Glutamatergic neuron (in vitro differentiated cells): ENCODE measurements at regions not wholly inside any gene's neighbourhood (a gene's known extent, or its start where the extent isn't known, plus 50 kb on each side); places are given as distances from the start of the nearest gene placed in this dataset.

ENCODE experiments used
- DNase-seq: peaks from one replicate; pipeline ENCODE4 v3.0.0; 2022
- H3K27ac Mint-ChIP-seq: one replicate; pipeline ENCODE4 v1.8.0; 2020; ENCODE audit warnings: mild to moderate bottlenecking, mixed read lengths, inconsistent platforms; ENCODE audit not compliant: unreplicated experiment
- H3K27me3 Mint-ChIP-seq: one replicate; pipeline ENCODE4 v1.8.0; 2020; ENCODE audit warnings: mild to moderate bottlenecking, moderate library complexity, mixed read lengths, inconsistent platforms; ENCODE audit not compliant: unreplicated experiment
- H3K36me3 Mint-ChIP-seq: one replicate; pipeline ENCODE4 v1.8.0; 2020; ENCODE audit warnings: mild to moderate bottlenecking, mixed read lengths, inconsistent platforms; ENCODE audit not compliant: unreplicated experiment
- H3K4me1 Mint-ChIP-seq: one replicate; pipeline ENCODE4 v1.8.0; 2020; ENCODE audit warnings: mild to moderate bottlenecking, low read depth, mixed read lengths, inconsistent platforms; ENCODE audit not compliant: unreplicated experiment
- H3K4me3 Mint-ChIP-seq: one replicate; pipeline ENCODE4 v1.8.0; 2020; ENCODE audit warnings: mild to moderate bottlenecking, mixed read lengths, inconsistent platforms; ENCODE audit not compliant: unreplicated experiment
- H3K9me3 Mint-ChIP-seq: one replicate; pipeline ENCODE4 v1.8.0; 2020; ENCODE audit warnings: mild to moderate bottlenecking, moderate library complexity, mixed read lengths, inconsistent platforms; ENCODE audit not compliant: unreplicated experiment
- TF ChIP-seq, protein P1 (sequence below): fragments of 200-600 bp; sonication (generic); IDR thresholded peaks from one replicate; pipeline ENCODE4 v1.5.0; 2021; ENCODE audit not compliant: partially characterized antibody, unreplicated experiment

DNA sequence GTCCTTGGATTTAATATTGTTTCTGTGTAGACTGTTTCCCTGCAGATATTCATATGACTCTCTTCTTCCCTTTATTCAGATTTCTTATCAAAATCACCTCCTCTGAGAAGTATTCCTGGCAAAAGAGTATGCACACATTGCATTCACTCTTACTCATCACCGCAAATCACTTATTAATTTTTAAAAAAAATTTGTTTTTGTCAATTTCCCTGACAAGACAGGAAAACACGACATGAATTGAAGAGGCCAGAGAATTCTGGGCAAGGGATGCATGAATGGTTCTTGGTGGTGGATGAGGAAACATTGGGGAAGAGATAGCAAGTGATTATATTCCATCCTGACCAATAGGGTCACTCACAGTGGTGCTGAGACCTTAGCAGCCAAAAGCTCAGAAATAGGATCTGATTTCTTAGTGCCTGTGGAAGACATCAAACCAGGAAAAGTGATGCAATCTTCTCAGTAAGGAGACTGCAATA lies 522.5 kb upstream of the AGA start:
- H3K36me3 Mint-ChIP-seq = no peaks in the 10 kb centered on the region
- H3K4me3 Mint-ChIP-seq = no peak overlapping the region
- no peaks in the 10 kb centered on the region for H3K27me3 Mint-ChIP-seq
- peaks cover 2% of the 10 kb centered on the region for H3K4me1 Mint-ChIP-seq
- TF ChIP-seq, protein P1, sequence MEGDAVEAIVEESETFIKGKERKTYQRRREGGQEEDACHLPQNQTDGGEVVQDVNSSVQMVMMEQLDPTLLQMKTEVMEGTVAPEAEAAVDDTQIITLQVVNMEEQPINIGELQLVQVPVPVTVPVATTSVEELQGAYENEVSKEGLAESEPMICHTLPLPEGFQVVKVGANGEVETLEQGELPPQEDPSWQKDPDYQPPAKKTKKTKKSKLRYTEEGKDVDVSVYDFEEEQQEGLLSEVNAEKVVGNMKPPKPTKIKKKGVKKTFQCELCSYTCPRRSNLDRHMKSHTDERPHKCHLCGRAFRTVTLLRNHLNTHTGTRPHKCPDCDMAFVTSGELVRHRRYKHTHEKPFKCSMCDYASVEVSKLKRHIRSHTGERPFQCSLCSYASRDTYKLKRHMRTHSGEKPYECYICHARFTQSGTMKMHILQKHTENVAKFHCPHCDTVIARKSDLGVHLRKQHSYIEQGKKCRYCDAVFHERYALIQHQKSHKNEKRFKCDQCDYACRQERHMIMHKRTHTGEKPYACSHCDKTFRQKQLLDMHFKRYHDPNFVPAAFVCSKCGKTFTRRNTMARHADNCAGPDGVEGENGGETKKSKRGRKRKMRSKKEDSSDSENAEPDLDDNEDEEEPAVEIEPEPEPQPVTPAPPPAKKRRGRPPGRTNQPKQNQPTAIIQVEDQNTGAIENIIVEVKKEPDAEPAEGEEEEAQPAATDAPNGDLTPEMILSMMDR = no peak
- no peaks in the 10 kb centered on the region for H3K9me3 Mint-ChIP-seq
- no peak overlapping the region for H3K27ac Mint-ChIP-seq
- no peak for DNase-seq

DNA sequence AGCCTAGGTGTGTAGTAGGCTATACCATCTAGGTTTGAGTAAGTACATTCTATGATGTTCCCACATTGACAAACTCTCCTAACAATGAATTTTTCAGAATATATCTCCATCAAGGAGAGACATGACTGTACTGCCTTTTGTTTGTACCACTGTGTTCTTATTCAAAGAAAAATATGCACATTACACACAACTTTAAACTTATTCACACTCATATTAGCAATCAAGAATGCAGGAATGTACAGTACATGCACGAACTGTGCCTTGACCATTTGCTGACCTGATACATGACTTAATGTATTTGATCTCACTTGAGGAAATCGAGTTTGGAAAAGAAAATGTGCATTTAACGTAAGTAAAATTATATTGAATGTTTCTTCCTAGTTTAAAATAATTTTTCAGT lies 525.1 kb upstream of the AGA start:
- peaks cover 2% of the 10 kb centered on the region for H3K4me1 Mint-ChIP-seq
- no peaks in the 10 kb centered on the region for H3K36me3 Mint-ChIP-seq
- DNase-seq = no peak
- no peaks in the 10 kb centered on the region for H3K27me3 Mint-ChIP-seq
- H3K9me3 Mint-ChIP-seq = no peaks in the 10 kb centered on the region
- no peak overlapping the region for H3K4me3 Mint-ChIP-seq
- TF ChIP-seq, protein P1 = no peak
- no peak overlapping the region for H3K27ac Mint-ChIP-seq

- no peak for DNase-seq
- TF ChIP-seq, protein P1 = no peak
- Mint-ChIP-seq H3K36me3 (no peaks in the 10 kb centered on the region), H3K4me3 (no peak overlapping the region), H3K9me3 (no peaks in the 10 kb centered on the region), H3K27ac (no peak overlapping the region), H3K27me3 (no peaks in the 10 kb centered on the region), H3K4me1 (peaks cover 2% of the 10 kb centered on the region)
Observed at GRCh38 chr4:177968817-177969442, 526.7 kb upstream of the AGA start.

- Mint-ChIP-seq H3K9me3 (no peaks in the 10 kb centered on the region), H3K27ac (no peak overlapping the region), H3K4me3 (no peak overlapping the region), H3K4me1 (no peaks in the 10 kb centered on the region), H3K27me3 (no peaks in the 10 kb centered on the region), H3K36me3 (no peaks in the 10 kb centered on the region)
- DNase-seq = no peak
- TF ChIP-seq, protein P1 = no peak
Observed at GRCh38 chr4:177974461-177974860, 532.2 kb upstream of the AGA start.

GRCh38 chr4:177975315-177975987 lies 533.2 kb upstream of the AGA start:
- no peaks in the 10 kb centered on the region for H3K9me3 Mint-ChIP-seq
- H3K27me3 Mint-ChIP-seq = no peaks in the 10 kb centered on the region
- H3K27ac Mint-ChIP-seq = no peak overlapping the region
- H3K4me1 Mint-ChIP-seq = no peaks in the 10 kb centered on the region
- H3K4me3 Mint-ChIP-seq = no peak overlapping the region
- H3K36me3 Mint-ChIP-seq = no peaks in the 10 kb centered on the region
- TF ChIP-seq, protein P1 = no peak
- DNase-seq = no peak
